ENCODE measurements at regions not wholly inside any gene's neighbourhood (a gene's known extent, or its start where the extent isn't known, plus 50 kb on each side); places are given as distances from the start of the nearest gene placed in this dataset.

- Histone ChIP-seq H3K56ac (ENCODE audit: extremely low read depth, insufficient read depth, low read length) (no peak overlapping the region), H3K36me3 (ENCODE audit: control insufficient read depth, insufficient read depth, low read length) (no peaks in the 10 kb centered on the region), H3K4me1 (ENCODE audit: control insufficient read depth, insufficient read depth, low read length) (no peaks in the 10 kb centered on the region), H4K91ac (ENCODE audit: insufficient read depth, low read depth, low read length) (no peak overlapping the region), H3K27me3 (ENCODE audit: control insufficient read depth, insufficient read depth, low read length) (no peaks in the 10 kb centered on the region; the same call in 1 of the 2 replicates), H2BK5ac (ENCODE audit: low read depth, low read length, poor library complexity, severe bottlenecking) (no peak overlapping the region), H3K27ac (ENCODE audit: insufficient read depth, low read length) (no peak overlapping the region), H2AK9ac (replicated peaks; ENCODE audit: low read depth, low read length, poor library complexity) (no peak overlapping the region), H3K4ac (ENCODE audit: low read depth, low read length) (no peak overlapping the region), H3K9me1 (ENCODE audit: insufficient read depth, low read length) (no peaks in the 10 kb centered on the region), H3K9ac (ENCODE audit: low read depth, low read length) (no peak overlapping the region), H2BK120ac (ENCODE audit: low read depth, low read length) (no peak overlapping the region), H3K23ac (ENCODE audit: low read depth, low read length) (no peak overlapping the region), H2BK20ac (ENCODE audit: low read depth, low read length) (no peak overlapping the region), H2BK15ac (ENCODE audit: low read depth, low read length) (no peak overlapping the region), H3K18ac (ENCODE audit: low read depth, low read length) (no peak overlapping the region), H2AFZ (replicated peaks; ENCODE audit: low read length, poor library complexity) (peak overlapping the region; percentile 37), H3K79me1 (ENCODE audit: low read depth in 1 of 2, low read length in 2 of 2) (no peaks in the 10 kb centered on the region), H3K9me3 (ENCODE audit: control insufficient read depth, insufficient read depth, low read length) (no peaks in the 10 kb centered on the region), H3K4me2 (ENCODE audit: low read depth, low read length) (no peak overlapping the region), H4K5ac (ENCODE audit: low read depth, low read length) (no peak overlapping the region), H4K20me1 (ENCODE audit: insufficient read depth, low read length) (no peaks in the 10 kb centered on the region), H3K14ac (replicated peaks; ENCODE audit: low read depth, low read length) (no peak overlapping the region), H3K4me3 (ENCODE audit: insufficient read depth, low read depth, low read length) (no peak overlapping the region), H2AK5ac (ENCODE audit: low read depth, low read length) (no peak overlapping the region), H4K8ac (ENCODE audit: low read depth in 2 of 2, low read length in 2 of 2) (no peak overlapping the region)
- TF ChIP-seq RAD21 (IDR thresholded peaks at IDR 0.05; ENCODE audit: low read length) (no peak), FOS (IDR thresholded peaks at IDR 0.05; ENCODE audit: low read depth, low read length) (no peak), SMC3 (IDR thresholded peaks at IDR 0.05; ENCODE audit: low read depth, low read length) (no peak), ELK1 (IDR thresholded peaks at IDR 0.05; ENCODE audit: borderline replicate concordance, low read depth, low read length) (no peak), CEBPB (IDR thresholded peaks at IDR 0.05; ENCODE audit: low read depth, low read length) (no peak), MXI1 (IDR thresholded peaks at IDR 0.05; ENCODE audit: borderline replicate concordance, low read depth, low read length) (no peak), MAFK (IDR thresholded peaks at IDR 0.05; ENCODE audit: low read depth, low read length) (no peak), RCOR1 (IDR thresholded peaks at IDR 0.05; ENCODE audit: insufficient replicate concordance, low read length) (no peak), NFE2L2 (IDR thresholded peaks at IDR 0.05; ENCODE audit: low read depth, low read length) (no peak), USF2 (IDR thresholded peaks at IDR 0.05; ENCODE audit: low read depth, low read length) (no peak), CHD1 (IDR thresholded peaks at IDR 0.05; ENCODE audit: low read depth, low read length) (no peak), POLR2A (IDR thresholded peaks at IDR 0.05; ENCODE audit: low read depth, low read length) (no peak), CTCF (conservative IDR thresholded peaks at IDR 0.05; ENCODE audit: low read depth, low read length) (no peak), BHLHE40 (IDR thresholded peaks at IDR 0.05; ENCODE audit: low read depth, low read length) (no peak), MAZ (IDR thresholded peaks at IDR 0.05; ENCODE audit: borderline replicate concordance, low read depth, low read length) (no peak), RFX5 (IDR thresholded peaks at IDR 0.05; ENCODE audit: low read depth, low read length) (no peak)
- no peak for DNase-seq
- ChIA-PET CTCF (no interaction called here), POLR2A (ENCODE audit: unreplicated experiment) (no interaction called here)
- WGBS, 2 experiments (ENCODE audit: extremely low coverage in 2 of 2, insufficient read length in 1 of 2) = no CpG with 5 or more reads among the region's 6 CpGs
- no peak for ATAC-seq (ENCODE audit: low read depth)
- BruUV-seq (replicated peaks) = no TSS peak
- in situ Hi-C loops (cut with MboI; ENCODE audit: low sequenced_read_pairs) (no loop called here), intact Hi-C loops (cut with micrococcal nuclease) (no loop called here), dilution Hi-C loops (cut with HindIII; ENCODE audit: low sequenced_read_pairs, unreplicated experiment) (no loop called here)
Measured at GRCh38 chr1:18548643-18549042, 67.9 kb downstream of the KLHDC7A start.
